ENCODE measurements at regions not wholly inside any gene's neighbourhood (a gene's known extent, or its start where the extent isn't known, plus 50 kb on each side); places are given as distances from the start of the nearest gene placed in this dataset.

- Histone ChIP-seq H3K4me3 (ENCODE audit: low read depth, low read length, poor library complexity, severe bottlenecking) (no peak overlapping the region), H3K9me3 (ENCODE audit: low read length) (no peaks in the 10 kb centered on the region), H3K79me2 (ENCODE audit: insufficient read depth, low read depth, low read length) (no peaks in the 10 kb centered on the region), H2AFZ (ENCODE audit: low read length) (no peak overlapping the region), H3K36me3 (ENCODE audit: insufficient read depth, low read length) (no peaks in the 10 kb centered on the region), H4K20me1 (ENCODE audit: insufficient read depth, low read length) (no peaks in the 10 kb centered on the region), H3K9me2 (ENCODE audit: insufficient read depth, low read length) (no peaks in the 10 kb centered on the region), H3K27ac (ENCODE audit: low read depth, low read length, poor library complexity, severe bottlenecking) (no peak overlapping the region), H3K4me2 (ENCODE audit: low read length) (no peak overlapping the region), H3K4me1 (ENCODE audit: insufficient read depth, low read length, poor library complexity, severe bottlenecking) (no peaks in the 10 kb centered on the region)
- ChIA-PET POLR2A (interaction anchor here (0.6 to 0.8 kb wide), 2 partner anchors 22 to 62 kb away, joined by 3 read pairs; no protein-coding TSS in a partner anchor), CTCF (ENCODE audit: unreplicated experiment) (no interaction called here)
- intact Hi-C loops (cut with micrococcal nuclease; ENCODE audit: unreplicated experiment), result no loop called here
- TF ChIP-seq EZH2phosphoT487 (IDR thresholded peaks at IDR 0.05; ENCODE audit: borderline replicate concordance, low read depth, low read length), result no peak
- no peak for TF ChIP-seq CTCF (conservative IDR thresholded peaks at IDR 0.05; ENCODE audit: low read length)
- no TSS peak for BruUV-seq (replicated peaks)
- DNase-seq (ENCODE audit: low spot score), result no peak
Observed at GRCh38 chr3:70899816-70900215, 587.4 kb upstream of the MDFIC2 start.

GRCh38 chr3:70890020-70890394 is 577.6 kb upstream of the MDFIC2 start:
- H3K4me2 ChIP-seq (ENCODE audit: low read length), result no peak overlapping the region
- H3K9me2 ChIP-seq (ENCODE audit: insufficient read depth, low read length), result no peaks in the 10 kb centered on the region
- no TSS peak for BruUV-seq (replicated peaks)
- H3K4me1 ChIP-seq (ENCODE audit: insufficient read depth, low read length, poor library complexity, severe bottlenecking), result no peaks in the 10 kb centered on the region
- H3K9me3 ChIP-seq (ENCODE audit: low read length), result no peaks in the 10 kb centered on the region
- no peak overlapping the region for H3K4me3 ChIP-seq (ENCODE audit: low read depth, low read length, poor library complexity, severe bottlenecking)
- TF ChIP-seq CTCF (conservative IDR thresholded peaks at IDR 0.05; ENCODE audit: low read length) (no peak), EZH2phosphoT487 (IDR thresholded peaks at IDR 0.05; ENCODE audit: borderline replicate concordance, low read depth, low read length) (no peak)
- no peaks in the 10 kb centered on the region for H3K36me3 ChIP-seq (ENCODE audit: insufficient read depth, low read length)
- ChIA-PET CTCF (ENCODE audit: unreplicated experiment) (no interaction called here), POLR2A (interaction anchor here (0.7 to 1.1 kb wide), 4 partner anchors 16 to 601 kb away, joined by 3 to 4 read pairs (median 4); no protein-coding TSS in a partner anchor)
- H3K79me2 ChIP-seq (ENCODE audit: insufficient read depth, low read depth, low read length), result no peaks in the 10 kb centered on the region
- intact Hi-C loops (cut with micrococcal nuclease; ENCODE audit: unreplicated experiment), result no loop called here
- no peak overlapping the region for H2AFZ ChIP-seq (ENCODE audit: low read length)
- DNase-seq (ENCODE audit: low spot score), result no peak
- H4K20me1 ChIP-seq (ENCODE audit: insufficient read depth, low read length), result no peaks in the 10 kb centered on the region
- H3K27ac ChIP-seq (ENCODE audit: low read depth, low read length, poor library complexity, severe bottlenecking), result no peak overlapping the region

DNA sequence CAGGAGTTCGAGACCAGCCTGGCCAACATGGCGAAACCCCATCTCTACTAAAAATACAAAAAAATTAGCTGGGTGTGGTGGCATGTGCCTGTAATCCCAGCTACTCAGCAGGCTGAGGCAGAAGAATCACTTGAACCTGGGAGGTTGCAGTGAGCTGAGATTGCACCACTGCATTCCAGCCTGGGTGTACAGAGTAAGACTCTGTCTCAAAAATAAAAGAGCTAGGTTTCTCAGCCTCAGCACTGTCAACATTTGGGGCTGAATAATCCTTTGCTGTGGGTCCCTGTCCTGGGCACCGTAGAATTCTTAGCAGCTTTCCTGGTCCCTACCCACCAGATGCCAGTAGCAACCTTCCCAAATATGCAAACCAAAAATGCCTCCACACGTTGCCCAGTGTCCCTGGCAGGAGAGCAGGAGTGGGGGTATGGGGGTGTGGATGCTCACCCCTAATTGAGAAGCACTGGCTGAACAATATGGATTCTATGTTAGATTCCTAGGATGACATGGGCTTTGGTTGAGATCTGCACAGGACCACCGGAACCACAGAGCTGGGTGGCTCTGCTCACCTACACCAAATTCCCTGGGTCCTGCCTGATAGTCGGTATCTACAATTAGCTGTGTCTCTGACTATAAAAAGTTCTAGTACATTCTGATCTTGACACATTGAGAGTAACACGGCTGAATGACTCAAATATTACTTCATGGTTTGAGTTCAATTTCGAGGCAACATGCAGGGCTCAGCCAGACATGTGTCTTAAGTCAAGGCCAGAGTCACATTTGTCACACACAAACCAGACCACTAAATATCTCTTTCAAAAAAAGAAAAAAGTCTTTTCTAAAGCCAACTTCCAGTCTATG is 577.0 kb upstream of the MDFIC2 start:
- Histone ChIP-seq H3K9me2 (ENCODE audit: insufficient read depth, low read length) (no peaks in the 10 kb centered on the region), H3K4me1 (ENCODE audit: insufficient read depth, low read length, poor library complexity, severe bottlenecking) (no peaks in the 10 kb centered on the region), H3K9me3 (ENCODE audit: low read length) (no peaks in the 10 kb centered on the region), H3K79me2 (ENCODE audit: insufficient read depth, low read depth, low read length) (no peaks in the 10 kb centered on the region), H2AFZ (ENCODE audit: low read length) (no peak overlapping the region), H3K27ac (ENCODE audit: low read depth, low read length, poor library complexity, severe bottlenecking) (no peak overlapping the region), H3K36me3 (ENCODE audit: insufficient read depth, low read length) (no peaks in the 10 kb centered on the region), H3K4me3 (ENCODE audit: low read depth, low read length, poor library complexity, severe bottlenecking) (no peak overlapping the region), H4K20me1 (ENCODE audit: insufficient read depth, low read length) (no peaks in the 10 kb centered on the region), H3K4me2 (ENCODE audit: low read length) (no peak overlapping the region)
- ChIA-PET CTCF (ENCODE audit: unreplicated experiment) (no interaction called here), POLR2A (interaction anchor here (0.7 to 1.5 kb wide), 5 partner anchors 10 to 602 kb away, joined by 3 to 4 read pairs (median 3); no protein-coding TSS in a partner anchor)
- TF ChIP-seq CTCF (conservative IDR thresholded peaks at IDR 0.05; ENCODE audit: low read length), result no peak
- no peak for TF ChIP-seq EZH2phosphoT487 (IDR thresholded peaks at IDR 0.05; ENCODE audit: borderline replicate concordance, low read depth, low read length)
- intact Hi-C loops (cut with micrococcal nuclease; ENCODE audit: unreplicated experiment), result loop anchor here (10.0 kb wide), 1 partner anchor 755 kb away; no protein-coding TSS in a partner anchor
- no TSS peak for BruUV-seq (replicated peaks)
- no peak for DNase-seq (ENCODE audit: low spot score)

All from OCI-LY7 (cell line).